LNCAP (cell line): ENCODE measurements at regions not wholly inside any gene's neighbourhood (a gene's known extent, or its start where the extent isn't known, plus 50 kb on each side); places are given as distances from the start of the nearest gene placed in this dataset.

Experiments
- CTCF ChIP-seq: fragments of 450-650 bp; IDR thresholded peaks from 2 replicates; pipeline ENCODE4 v1.5.1; 2017; ENCODE audit warnings: mild to moderate bottlenecking

GRCh38 chr15:52943746-52944145 is 153.6 kb upstream of the ONECUT1 start:
- no peak for TF ChIP-seq CTCF

- TF ChIP-seq CTCF: no peak
These were observed 146.4 kb upstream of the ONECUT1 start for GRCh38 chr15:52936489-52936888.

- no peak for TF ChIP-seq CTCF
These were observed 135.0 kb upstream of the ONECUT1 start for GRCh38 chr15:52925130-52925529.

- TF ChIP-seq CTCF: no peak
These were observed 134.5 kb upstream of the ONECUT1 start for GRCh38 chr15:52924630-52925029.

GRCh38 chr15:52923626-52924025 is 133.5 kb upstream of the ONECUT1 start:
- no peak for TF ChIP-seq CTCF

GRCh38 chr15:52922871-52923270 is 132.7 kb upstream of the ONECUT1 start:
- no peak for TF ChIP-seq CTCF

GRCh38 chr15:52912172-52912571 is 122.0 kb upstream of the ONECUT1 start:
- no peak for TF ChIP-seq CTCF

- no peak for TF ChIP-seq CTCF
These were observed 103.2 kb upstream of the ONECUT1 start for GRCh38 chr15:52893338-52893737.
